HEK293 (cell line): ENCODE measurements at regions not wholly inside any gene's neighbourhood (a gene's known extent, or its start where the extent isn't known, plus 50 kb on each side); places are given as distances from the start of the nearest gene placed in this dataset.

Experiments used
- CTCF ChIA-PET: fragments of 350-600 bp; formaldehyde crosslinking; extraction: SDS; loops from one replicate; lab custom pipeline; 2021; ENCODE audit warnings: antibody characterized with exemption; lab: Yijun Ruan, JAX
- POLR2A ChIA-PET: fragments of 300-600 bp; formaldehyde crosslinking; extraction: SDS; loops from one replicate; lab custom pipeline; 2020; ENCODE audit warnings: antibody characterized with exemption, inconsistent platforms; lab: Yijun Ruan, JAX
- H3K27ac ChIP-seq: fragments of 200-500 bp; sonication (Bioruptor generic); 2 replicates; pipeline ENCODE4 v1.5.1; 2014; ENCODE audit warnings: low read depth, low read length, control low read depth, inconsistent platforms; ENCODE audit errors: extremely low read depth
- H3K36me3 ChIP-seq, 2 experiments: fragments of 200-500 bp in 1 of 2; sonication (Bioruptor generic) in 1 of 2; 1 replicate in 1 of 2; 2 replicates in 1 of 2; pipeline ENCODE4 v1.5.1; 2014 to 2017; ENCODE audit warnings: inconsistent platforms in 2 of 2, low read length in 2 of 2; ENCODE audit not compliant: control insufficient read depth in 2 of 2, insufficient read depth in 1 of 2
- H3K4me1 ChIP-seq: fragments of 200-500 bp; sonication (Bioruptor generic); 2 replicates; pipeline ENCODE4 v1.5.1; 2014; ENCODE audit warnings: mild to moderate bottlenecking, low read length, inconsistent platforms; ENCODE audit not compliant: control insufficient read depth, insufficient read depth
- H3K4me3 ChIP-seq: 2 replicates; pipeline ENCODE4 v1.5.1; 2011; ENCODE audit warnings: low read depth, mild to moderate bottlenecking, control low read depth, low read length, moderate library complexity
- H3K9me3 ChIP-seq: fragments of 200-500 bp; sonication (Bioruptor generic); 2 replicates; pipeline ENCODE4 v1.5.1; 2014; ENCODE audit warnings: low read depth, low read length, inconsistent platforms; ENCODE audit not compliant: control insufficient read depth, insufficient read depth
- KLF8 ChIP-seq: fragments of 450-650 bp; formaldehyde crosslinking; IDR thresholded peaks from 2 replicates; pipeline ENCODE4 v1.5.1; 2016; ENCODE audit warnings: missing biosample characterization, missing genetic modification characterization
- SP7 ChIP-seq: fragments of 450-650 bp; formaldehyde crosslinking; IDR thresholded peaks from 2 replicates; pipeline ENCODE4 v1.5.1; 2016; ENCODE audit warnings: missing biosample characterization, missing genetic modification characterization
- ZFHX2 ChIP-seq: fragments of 450-650 bp; formaldehyde crosslinking; conservative IDR thresholded peaks from 2 replicates; pipeline ENCODE4 v1.5.1; 2016; ENCODE audit warnings: missing biosample characterization, missing genetic modification characterization
- ZNF138 ChIP-seq: fragments of 450-650 bp; formaldehyde crosslinking; IDR thresholded peaks from 2 replicates; pipeline ENCODE4 v1.5.1; 2016; ENCODE audit warnings: missing biosample characterization, missing genetic modification characterization, borderline replicate concordance
- ZNF175 ChIP-seq: fragments of 450-650 bp; formaldehyde crosslinking; IDR thresholded peaks from 2 replicates; pipeline ENCODE4 v1.5.1; 2016; ENCODE audit warnings: missing biosample characterization, missing genetic modification characterization
- ZNF202 ChIP-seq: fragments of 450-650 bp; formaldehyde crosslinking; IDR thresholded peaks from 2 replicates; pipeline ENCODE4 v1.5.1; 2016; ENCODE audit warnings: missing biosample characterization, missing genetic modification characterization, borderline replicate concordance
- ZNF239 ChIP-seq: fragments of 450-650 bp; formaldehyde crosslinking; IDR thresholded peaks from 2 replicates; pipeline ENCODE4 v1.5.1; 2016; ENCODE audit warnings: missing biosample characterization, missing genetic modification characterization
- ZNF274 ChIP-seq, 2 experiments: fragments of 200-500 bp in 1 of 2; fragments of 450-650 bp in 1 of 2; sonication (Bioruptor generic) in 1 of 2; formaldehyde crosslinking in 1 of 2; IDR thresholded peaks; 2 replicates each; pipeline versions ENCODE4 v1.5.1 to v1.6.1; 2014 to 2016; ENCODE audit warnings: borderline replicate concordance in 1 of 2, inconsistent platforms in 1 of 2, low read length in 1 of 2, missing biosample characterization in 1 of 2, missing genetic modification characterization in 1 of 2
- ZNF292 ChIP-seq: fragments of 450-650 bp; formaldehyde crosslinking; IDR thresholded peaks from 2 replicates; pipeline ENCODE4 v1.5.1; 2016; ENCODE audit warnings: low read depth, missing biosample characterization, missing genetic modification characterization, borderline replicate concordance
- ZNF324 ChIP-seq: fragments of 450-650 bp; formaldehyde crosslinking; IDR thresholded peaks from 2 replicates; pipeline ENCODE4 v1.5.1; 2016; ENCODE audit warnings: missing biosample characterization, missing genetic modification characterization
- ZNF513 ChIP-seq: fragments of 450-650 bp; IDR thresholded peaks from 2 replicates; pipeline ENCODE4 v1.5.1; 2018; ENCODE audit warnings: missing biosample characterization, missing genetic modification characterization
- ZNF514 ChIP-seq: fragments of 450-650 bp; formaldehyde crosslinking; IDR thresholded peaks from 2 replicates; pipeline ENCODE4 v1.5.1; 2016; ENCODE audit warnings: missing biosample characterization, missing genetic modification characterization
- ZNF518A ChIP-seq: fragments of 450-650 bp; formaldehyde crosslinking; conservative IDR thresholded peaks from 2 replicates; pipeline ENCODE4 v1.5.1; 2016; ENCODE audit warnings: low read depth, missing biosample characterization, missing genetic modification characterization
- ZNF521 ChIP-seq: fragments of 450-650 bp; formaldehyde crosslinking; IDR thresholded peaks from 2 replicates; pipeline ENCODE4 v1.5.1; 2017; ENCODE audit warnings: missing biosample characterization, mild to moderate bottlenecking, missing genetic modification characterization
- ZNF544 ChIP-seq: fragments of 450-650 bp; formaldehyde crosslinking; IDR thresholded peaks from 2 replicates; pipeline ENCODE4 v1.5.0; 2017; ENCODE audit warnings: missing biosample characterization, missing genetic modification characterization
- ZNF549 ChIP-seq: fragments of 450-650 bp; IDR thresholded peaks from 2 replicates; pipeline ENCODE4 v1.5.1; 2018; ENCODE audit warnings: missing biosample characterization, missing genetic modification characterization, mild to moderate bottlenecking, inconsistent platforms, moderate library complexity
- ZNF600 ChIP-seq: fragments of 450-650 bp; formaldehyde crosslinking; IDR thresholded peaks from 2 replicates; pipeline ENCODE4 v1.5.1; 2016; ENCODE audit warnings: missing biosample characterization, missing genetic modification characterization
- ZNF621 ChIP-seq: fragments of 450-650 bp; formaldehyde crosslinking; IDR thresholded peaks from 2 replicates; pipeline ENCODE4 v1.5.1; 2017; ENCODE audit warnings: missing biosample characterization, missing genetic modification characterization
- ZNF623 ChIP-seq: fragments of 450-650 bp; formaldehyde crosslinking; IDR thresholded peaks from 2 replicates; pipeline ENCODE4 v1.5.1; 2016; ENCODE audit warnings: missing biosample characterization, missing genetic modification characterization
- ZNF701 ChIP-seq: fragments of 450-650 bp; formaldehyde crosslinking; IDR thresholded peaks from 2 replicates; pipeline ENCODE4 v1.5.1; 2016; ENCODE audit warnings: missing biosample characterization, missing genetic modification characterization
- ZNF777 ChIP-seq: fragments of 450-650 bp; formaldehyde crosslinking; IDR thresholded peaks from 2 replicates; pipeline ENCODE4 v1.5.1; 2017; ENCODE audit warnings: missing biosample characterization, missing genetic modification characterization, borderline replicate concordance
- ZNF837 ChIP-seq: fragments of 450-650 bp; formaldehyde crosslinking; IDR thresholded peaks from 2 replicates; pipeline ENCODE4 v1.5.1; 2016; ENCODE audit warnings: missing biosample characterization, missing genetic modification characterization

- Histone ChIP-seq H3K4me3 (no peak overlapping the region), H3K36me3 (no peaks in the 10 kb centered on the region), H3K4me1 (no peaks in the 10 kb centered on the region), H3K9me3 (no peaks in the 10 kb centered on the region), H3K27ac (no peak overlapping the region)
- POLR2A ChIA-PET, result no interaction called here
- no peak for TF ChIP-seq ZNF202 (tag by site-specific recombination)
- TF ChIP-seq ZNF513 (tag by site-specific recombination), result no peak
- TF ChIP-seq ZNF175, result no peak
- no peak for TF ChIP-seq ZNF777 (tag by site-specific recombination)
- TF ChIP-seq ZNF521 (tag by site-specific recombination), result no peak
- no peak for TF ChIP-seq ZNF701
- no peak for TF ChIP-seq ZNF274 (IDR thresholded peaks at IDR 0.05; ENCODE audit: low read length)
- TF ChIP-seq ZNF274 (tag by site-specific recombination; IDR thresholded peaks at IDR 0.05; ENCODE audit: borderline replicate concordance), result no peak
- TF ChIP-seq ZNF837 (tag by site-specific recombination), result no peak
- TF ChIP-seq KLF8 (tag by site-specific recombination), result no peak
- no peak for TF ChIP-seq ZNF138 (tag by site-specific recombination)
- TF ChIP-seq ZNF600 (tag by site-specific recombination), result no peak
- no peak for TF ChIP-seq ZNF514 (tag by site-specific recombination)
- no peak for TF ChIP-seq ZFHX2
- TF ChIP-seq SP7 (tag by site-specific recombination), result no peak
- TF ChIP-seq ZNF621 (tag by site-specific recombination), result no peak
- no peak for TF ChIP-seq ZNF544
- CTCF ChIA-PET, result interaction anchor here (1.8 kb wide), 1 partner anchor 100 kb away, joined by 6 read pairs; no protein-coding TSS in a partner anchor
These were observed 139.3 kb downstream of the CYB561 start for GRCh38 chr17:63306855-63307254.

GRCh38 chr17:63308272-63308671 is 137.8 kb downstream of the CYB561 start:
- ChIA-PET POLR2A (no interaction called here), CTCF (no interaction called here)
- Histone ChIP-seq H3K9me3 (no peaks in the 10 kb centered on the region), H3K4me1 (no peaks in the 10 kb centered on the region), H3K36me3 (no peaks in the 10 kb centered on the region), H3K27ac (no peak overlapping the region), H3K4me3 (no peak overlapping the region)
- no peak for TF ChIP-seq ZNF324
- no peak for TF ChIP-seq ZNF623
- TF ChIP-seq ZNF292 (tag by site-specific recombination), result no peak
- TF ChIP-seq ZNF239 (tag by site-specific recombination), result no peak

- no peak overlapping the region for H3K27ac ChIP-seq
- H3K4me3 ChIP-seq, result no peak overlapping the region
These were observed 137.1 kb downstream of the CYB561 start for GRCh38 chr17:63309021-63309420.

More at GRCh38 chr17:63309021-63309420, 137.1 kb downstream of the CYB561 start:
- Histone ChIP-seq H3K36me3 (no peaks in the 10 kb centered on the region), H3K4me1 (no peaks in the 10 kb centered on the region), H3K9me3 (no peaks in the 10 kb centered on the region)
- CTCF ChIA-PET, result no interaction called here
- POLR2A ChIA-PET, result no interaction called here
- TF ChIP-seq ZNF518A (tag by site-specific recombination), result no peak
- TF ChIP-seq ZNF549 (tag by site-specific recombination), result no peak
